ENCODE measurements at regions not wholly inside any gene's neighbourhood (a gene's known extent, or its start where the extent isn't known, plus 50 kb on each side); places are given as distances from the start of the nearest gene placed in this dataset. TPM values are rescaled to one million over a fixed set of nuclear protein-coding genes. Genes with fewer than 3 reads are reported as not detected.

Small RNA genes lying in the stretch of these regions (small RNA-seq; reads per million reads assigned to genes)
- gene RF00019: not detected
- gene RF00432: not detected
